ENCODE measurements at regions not wholly inside any gene's neighbourhood (a gene's known extent, or its start where the extent isn't known, plus 50 kb on each side); places are given as distances from the start of the nearest gene placed in this dataset.

- no peak overlapping the region for H3K27ac ChIP-seq
- no peak for DNase-seq (ENCODE audit: low read depth, low spot score)
Measured at GRCh38 chr18:67586101-67586500, 69.6 kb upstream of the DSEL start.

DNA sequence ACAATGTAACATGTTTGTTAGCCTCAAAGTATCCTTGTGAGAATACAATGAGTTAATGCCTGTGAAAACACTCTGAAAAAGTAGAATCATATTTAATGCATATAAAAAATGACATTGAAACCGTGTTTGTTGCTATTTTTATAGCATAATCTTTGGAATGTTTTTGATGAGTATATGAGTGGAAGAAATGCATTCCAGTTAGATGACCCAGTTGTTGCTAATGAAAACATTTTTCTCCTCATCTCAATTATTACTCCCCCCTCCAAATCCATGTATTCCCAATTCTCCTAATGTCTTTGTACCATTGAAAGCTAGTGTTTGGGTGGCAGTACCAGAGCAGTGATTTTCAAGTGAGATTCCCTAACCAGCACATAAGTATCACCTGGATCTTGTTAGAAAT is 67.1 kb upstream of the DSEL start:
- no peak overlapping the region for H3K27ac ChIP-seq
- no peak for DNase-seq (ENCODE audit: low read depth, low spot score)

DNA sequence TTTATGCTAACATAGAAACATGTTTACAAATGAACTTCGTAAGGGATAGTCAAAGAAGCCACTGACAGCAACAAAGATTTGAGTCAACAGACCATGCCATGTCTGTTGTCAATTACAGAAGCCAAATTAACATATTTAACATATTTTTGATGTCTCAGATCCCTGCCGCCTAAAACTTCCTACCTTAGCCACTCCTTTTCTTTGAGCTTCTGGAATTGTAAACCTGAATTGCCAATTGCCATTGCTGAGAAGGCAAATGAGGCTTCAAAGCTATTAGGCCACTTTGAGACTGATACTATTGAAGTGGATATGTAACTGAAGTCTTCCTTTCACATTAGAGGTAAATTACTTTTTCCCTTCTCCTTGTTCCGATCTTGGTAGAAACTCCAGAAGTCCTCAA is 66.0 kb upstream of the DSEL start:
- no peak overlapping the region for H3K27ac ChIP-seq
- no peak for DNase-seq (ENCODE audit: low read depth, low spot score)

DNA sequence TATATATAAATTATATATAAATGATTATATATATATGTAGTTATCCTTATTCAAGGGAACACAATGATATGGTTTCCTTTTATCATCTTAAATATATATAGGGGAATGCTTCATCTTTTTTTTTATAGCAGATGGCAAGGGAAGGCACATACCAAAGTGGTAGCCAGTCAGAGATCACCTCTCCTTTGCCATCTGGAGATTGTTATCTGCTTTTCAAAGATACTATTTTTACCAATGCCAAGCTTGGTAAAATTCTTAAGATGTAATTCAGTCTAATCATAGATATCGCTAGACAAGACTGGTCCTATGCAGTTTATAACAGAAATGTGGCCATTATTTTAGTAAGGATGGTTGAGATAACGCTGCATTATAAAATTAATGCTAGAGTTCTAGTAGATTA is 64.7 kb upstream of the DSEL start:
- DNase-seq (ENCODE audit: low read depth, low spot score) = no peak
- no peak overlapping the region for H3K27ac ChIP-seq

- no peak overlapping the region for H3K27ac ChIP-seq
- no peak for DNase-seq (ENCODE audit: low read depth, low spot score)
Measured at GRCh38 chr18:67577386-67577785, 60.9 kb upstream of the DSEL start.

DNA sequence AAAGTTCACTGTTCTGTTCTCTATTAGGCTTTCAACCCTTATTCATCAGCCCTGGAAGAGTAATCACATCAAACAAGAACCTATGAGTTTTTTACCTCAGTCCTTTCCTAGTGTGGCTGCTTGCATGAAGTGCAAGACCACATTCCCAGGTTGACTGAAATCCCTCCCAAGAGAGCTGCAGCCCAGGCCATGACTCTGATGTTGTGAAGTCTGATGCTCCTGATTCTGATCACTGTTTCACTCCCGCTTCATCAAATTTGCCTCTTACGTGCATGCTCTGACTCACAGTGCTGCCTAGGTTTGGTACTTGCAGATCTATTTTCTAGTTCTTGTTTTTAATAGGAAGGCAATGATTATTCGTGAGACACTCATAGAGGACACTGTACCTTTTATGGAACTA is 58.2 kb upstream of the DSEL start:
- no peak overlapping the region for H3K27ac ChIP-seq
- DNase-seq (ENCODE audit: low read depth, low spot score) = no peak

GRCh38 chr18:67568166-67568565 is 51.6 kb upstream of the DSEL start:
- DNase-seq (ENCODE audit: low read depth, low spot score) = no peak
- H3K27ac ChIP-seq = no peak overlapping the region
